Karpas-422 (cell line): ENCODE measurements at regions not wholly inside any gene's neighbourhood (a gene's known extent, or its start where the extent isn't known, plus 50 kb on each side); places are given as distances from the start of the nearest gene placed in this dataset.
"Not testable (repeated sequence)": the region's sequence is repeated elsewhere in the genome, so short reads cannot be mapped to it uniquely, and the experiment has no call there.

Source experiments
- DNase-seq: peaks from one replicate; pipeline ENCODE4 v3.0.0-alpha.2; 2015
- H2AFZ ChIP-seq: fragments of 200-600 bp; sonication (generic); 2 replicates; pipeline ENCODE4 v1.6.1; 2014; ENCODE audit warnings: antibody characterized with exemption, low read length, mixed read lengths
- H3K27ac ChIP-seq: fragments of 200-600 bp; sonication (generic); 2 replicates; pipeline ENCODE4 v1.5.1; 2014; ENCODE audit warnings: mild to moderate bottlenecking, low read length, moderate library complexity
- H3K27me3 ChIP-seq: fragments of 200-600 bp; sonication (generic); 2 replicates; pipeline ENCODE4 v1.6.1; 2014; ENCODE audit warnings: low read length, mixed read lengths
- H3K36me3 ChIP-seq: fragments of 200-600 bp; sonication (generic); 2 replicates; pipeline ENCODE4 v1.6.1; 2014; ENCODE audit warnings: low read length, mixed read lengths; ENCODE audit not compliant: insufficient read depth
- H3K4me1 ChIP-seq: fragments of 200-600 bp; sonication (generic); 2 replicates; pipeline ENCODE4 v1.6.1; 2014; ENCODE audit warnings: mild to moderate bottlenecking, low read length, mixed read lengths
- H3K4me2 ChIP-seq: fragments of 200-600 bp; sonication (generic); 2 replicates; pipeline ENCODE4 v1.6.1; 2014; ENCODE audit warnings: low read length, low read depth, mild to moderate bottlenecking; ENCODE audit not compliant: poor library complexity, severe bottlenecking
- H3K4me3 ChIP-seq: fragments of 200-600 bp; sonication (generic); 2 replicates; pipeline ENCODE4 v1.5.1; 2014; ENCODE audit warnings: mild to moderate bottlenecking, antibody characterized with exemption, low read length, mixed read lengths
- H3K79me2 ChIP-seq: fragments of 200-600 bp; sonication (generic); 2 replicates; pipeline ENCODE4 v1.6.1; 2014; ENCODE audit warnings: mild to moderate bottlenecking, low read length, mixed read lengths
- H3K9ac ChIP-seq: fragments of 200-600 bp; sonication (generic); 2 replicates; pipeline ENCODE4 v1.6.0; 2014; ENCODE audit warnings: low read length
- H3K9me2 ChIP-seq: fragments of 200-600 bp; sonication (generic), shearing (Covaris generic); replicated peaks from 2 replicates; pipeline ENCODE4 v1.6.0; 2014; ENCODE audit warnings: mild to moderate bottlenecking, low read length, moderate library complexity; ENCODE audit not compliant: insufficient read depth
- H3K9me3 ChIP-seq: fragments of 300-700, 200-600 bp; sonication (generic); 2 replicates; pipeline ENCODE4 v1.6.1; 2014; ENCODE audit warnings: low read length, mixed read lengths
- H4K20me1 ChIP-seq: fragments of 200-600 bp; sonication (generic); 2 replicates; pipeline ENCODE4 v1.6.1; 2014; ENCODE audit warnings: mild to moderate bottlenecking, antibody characterized with exemption, low read length, low read depth; ENCODE audit not compliant: insufficient read depth

GRCh38 chr14:27612121-27612520 lies 1014.3 kb upstream of the NOVA1 start:
- no peak overlapping the region for H3K9ac ChIP-seq
- H3K36me3 ChIP-seq, result no peaks in the 10 kb centered on the region

GRCh38 chr14:27613102-27613501 lies 1015.3 kb upstream of the NOVA1 start:
- Histone ChIP-seq H2AFZ (no peak overlapping the region), H3K27ac (no peak overlapping the region), H3K27me3 (no peaks in the 10 kb centered on the region), H3K4me3 (no peak overlapping the region), H3K9me3 (peaks cover 60% of the 10 kb centered on the region), H3K9me2 (no peaks in the 10 kb centered on the region), H3K79me2 (no peaks in the 10 kb centered on the region), H3K4me2 (no peak overlapping the region), H4K20me1 (no peaks in the 10 kb centered on the region), H3K9ac (no peak overlapping the region), H3K36me3 (no peaks in the 10 kb centered on the region), H3K4me1 (no peaks in the 10 kb centered on the region)
- DNase-seq, result no peak

More at GRCh38 chr14:27612121-27612520, 1014.3 kb upstream of the NOVA1 start:
- Histone ChIP-seq H3K27ac (no peak overlapping the region), H3K4me3 (no peak overlapping the region), H3K9me3 (peaks cover 58% of the 10 kb centered on the region), H3K79me2 (no peaks in the 10 kb centered on the region), H3K9me2 (no peaks in the 10 kb centered on the region), H3K27me3 (no peaks in the 10 kb centered on the region), H2AFZ (no peak overlapping the region), H3K4me2 (no peak overlapping the region), H3K4me1 (no peaks in the 10 kb centered on the region), H4K20me1 (no peaks in the 10 kb centered on the region)
- DNase-seq, result no peak

- H3K9me2 ChIP-seq, result no peaks in the 10 kb centered on the region
- no peak overlapping the region for H3K27ac ChIP-seq
- H3K4me3 ChIP-seq, result no peak overlapping the region
- H3K36me3 ChIP-seq, result no peaks in the 10 kb centered on the region
- H2AFZ ChIP-seq, result no peak overlapping the region
- no peaks in the 10 kb centered on the region for H3K4me1 ChIP-seq
- H3K79me2 ChIP-seq, result no peaks in the 10 kb centered on the region
- no peak overlapping the region for H3K4me2 ChIP-seq
- H3K9ac ChIP-seq, result no peak overlapping the region
- H3K27me3 ChIP-seq, result no peaks in the 10 kb centered on the region
- DNase-seq, result no peak
- peaks cover 71% of the 10 kb centered on the region for H3K9me3 ChIP-seq
- no peaks in the 10 kb centered on the region for H4K20me1 ChIP-seq
Measured at GRCh38 chr14:27623782-27624181, 1025.9 kb upstream of the NOVA1 start.

GRCh38 chr14:27634056-27634970 lies 1036.5 kb upstream of the NOVA1 start:
- H4K20me1 ChIP-seq, result no peaks in the 10 kb centered on the region
- no peak overlapping the region for H3K4me3 ChIP-seq
- no peak overlapping the region for H3K27ac ChIP-seq
- no peaks in the 10 kb centered on the region for H3K27me3 ChIP-seq
- no peaks in the 10 kb centered on the region for H3K36me3 ChIP-seq
- peaks cover 62% of the 10 kb centered on the region for H3K9me3 ChIP-seq
- H3K4me2 ChIP-seq, result no peak overlapping the region
- H3K79me2 ChIP-seq, result no peaks in the 10 kb centered on the region
- no peak overlapping the region for H2AFZ ChIP-seq
- no peak for DNase-seq
- no peaks in the 10 kb centered on the region for H3K4me1 ChIP-seq
- H3K9ac ChIP-seq, result no peak overlapping the region
- H3K9me2 ChIP-seq, result no peaks in the 10 kb centered on the region

- not testable (repeated sequence) for H3K9me2 ChIP-seq, H3K36me3 ChIP-seq, H3K4me1 ChIP-seq, H3K9ac ChIP-seq, DNase-seq, H3K27ac ChIP-seq, H3K4me2 ChIP-seq, H3K27me3 ChIP-seq, H4K20me1 ChIP-seq, H3K79me2 ChIP-seq, H3K4me3 ChIP-seq, H2AFZ ChIP-seq
- peaks cover 59% of the 10 kb centered on the region for H3K9me3 ChIP-seq
Measured at GRCh38 chr14:27640688-27641087, 1042.9 kb upstream of the NOVA1 start.

- H3K9ac ChIP-seq, result no peak overlapping the region
- H2AFZ ChIP-seq, result no peak overlapping the region
- no peaks in the 10 kb centered on the region for H3K27me3 ChIP-seq
- H3K4me2 ChIP-seq, result no peak overlapping the region
- no peaks in the 10 kb centered on the region for H3K79me2 ChIP-seq
- no peak overlapping the region for H3K4me3 ChIP-seq
- no peaks in the 10 kb centered on the region for H3K4me1 ChIP-seq
- H4K20me1 ChIP-seq, result no peaks in the 10 kb centered on the region
- peaks cover 55% of the 10 kb centered on the region for H3K9me3 ChIP-seq
- no peak overlapping the region for H3K27ac ChIP-seq
- no peaks in the 10 kb centered on the region for H3K9me2 ChIP-seq
- H3K36me3 ChIP-seq, result no peaks in the 10 kb centered on the region
- DNase-seq, result no peak
Measured at GRCh38 chr14:27642251-27642866, 1044.5 kb upstream of the NOVA1 start.

- H3K9me3 ChIP-seq, result peaks cover 71% of the 10 kb centered on the region
- no peak overlapping the region for H3K27ac ChIP-seq
- no peak overlapping the region for H3K4me2 ChIP-seq
- no peak for DNase-seq
- no peak overlapping the region for H3K4me3 ChIP-seq
- no peaks in the 10 kb centered on the region for H3K27me3 ChIP-seq
- H3K9ac ChIP-seq, result no peak overlapping the region
- no peaks in the 10 kb centered on the region for H3K36me3 ChIP-seq
- no peaks in the 10 kb centered on the region for H3K4me1 ChIP-seq
- no peaks in the 10 kb centered on the region for H3K9me2 ChIP-seq
- H3K79me2 ChIP-seq, result no peaks in the 10 kb centered on the region
- H2AFZ ChIP-seq, result no peak overlapping the region
- no peaks in the 10 kb centered on the region for H4K20me1 ChIP-seq
Measured at GRCh38 chr14:27660683-27661082, 1062.8 kb upstream of the NOVA1 start.

GRCh38 chr14:27668531-27668930 lies 1070.7 kb upstream of the NOVA1 start:
- H3K9me2 ChIP-seq, result no peaks in the 10 kb centered on the region
- H3K27me3 ChIP-seq, result no peaks in the 10 kb centered on the region
- DNase-seq, result no peak
- H3K4me3 ChIP-seq, result no peak overlapping the region
- H3K9me3 ChIP-seq, result peaks cover 68% of the 10 kb centered on the region
- no peak overlapping the region for H3K9ac ChIP-seq
- H3K4me2 ChIP-seq, result no peak overlapping the region
- no peaks in the 10 kb centered on the region for H3K79me2 ChIP-seq
- no peaks in the 10 kb centered on the region for H3K4me1 ChIP-seq
- H3K27ac ChIP-seq, result no peak overlapping the region
- H4K20me1 ChIP-seq, result no peaks in the 10 kb centered on the region
- H2AFZ ChIP-seq, result no peak overlapping the region
- no peaks in the 10 kb centered on the region for H3K36me3 ChIP-seq
